HCT116 (cell line): ENCODE measurements at regions not wholly inside any gene's neighbourhood (a gene's known extent, or its start where the extent isn't known, plus 50 kb on each side); places are given as distances from the start of the nearest gene placed in this dataset.

ENCODE experiments used
- ATAC-seq: fragments of 200-7000 bp; cut with Tn5 transposase; 2 replicates; pipeline ENCODE4 v1.9.1; 2020; ENCODE audit warnings: mild to moderate bottlenecking, moderate library complexity
- BruUV-seq: library from RNA; stranded (reverse); fragments of 400-500 nt; replicated peaks from 2 replicates; lab custom pipeline; 2021; lab: Mats Ljungman, UMichigan
- CTCF ChIA-PET: fragments of 300-600 bp; sonication (Branson Sonifier 250); formaldehyde crosslinking; loops from one replicate; lab custom pipeline; 2021; ENCODE audit warnings: antibody characterized with exemption; lab: Charles Lee
- POLR2A ChIA-PET: fragments of 300-600, 350-600 bp; sonication (Branson Sonifier 250); formaldehyde crosslinking; loops from one replicate; lab custom pipeline; 2021; ENCODE audit warnings: antibody characterized with exemption; lab: Charles Lee
- RAD21 ChIA-PET, 2 experiments: fragments of 300-600 bp; sonication (Branson Sonifier 250); formaldehyde crosslinking; loops; one replicate each; lab custom pipeline; 2023; ENCODE audit warnings: low total read pairs in 2 of 2; ENCODE audit not compliant: uncharacterized antibody in 2 of 2, unreplicated experiment in 2 of 2, low non-redundant PET in 1 of 2; lab: Charles Lee
- DNase-seq: peaks from one replicate; pipeline ENCODE4 v3.0.0-alpha.2; 2010; ENCODE audit warnings: low read depth, low spot score
- H2AFZ ChIP-seq: fragments of 200-600 bp; shearing (Covaris generic), sonication (generic); 2 replicates; pipeline ENCODE4 v1.6.1; 2017; ENCODE audit warnings: low read depth, mixed run types, mixed read lengths, antibody characterized with exemption, low read length; ENCODE audit not compliant: poor library complexity, severe bottlenecking
- H3K27ac ChIP-seq: 2 replicates; pipeline ENCODE4 v1.5.1; 2012; ENCODE audit warnings: low read depth, low read length
- H3K27me3 ChIP-seq: fragments of 200-600 bp; sonication (generic); 2 replicates; pipeline ENCODE4 v1.6.1; 2016; ENCODE audit warnings: mixed run types, low read length, mixed read lengths; ENCODE audit not compliant: insufficient read depth
- H3K36me3 ChIP-seq, 2 experiments: fragments of 200-500 bp in 1 of 2; fragments of 200-600 bp in 1 of 2; sonication (Bioruptor generic) in 1 of 2; sonication (generic) in 1 of 2; 2 replicates each; pipeline versions ENCODE4 v1.5.1 to v1.6.1; 2014 to 2016; ENCODE audit warnings: low read length in 2 of 2, inconsistent platforms in 1 of 2, mixed read lengths in 1 of 2, mixed run types in 1 of 2; ENCODE audit not compliant: insufficient read depth in 2 of 2, control insufficient read depth in 1 of 2
- H3K4me1 ChIP-seq, 2 experiments: fragments of 200-600 bp in 1 of 2; sonication (generic) in 1 of 2; 2 replicates each; pipeline versions ENCODE4 v1.5.1 to v1.6.1; 2012 to 2017; ENCODE audit warnings: low read length in 2 of 2, inconsistent platforms in 1 of 2, mild to moderate bottlenecking in 1 of 2, mixed read lengths in 1 of 2, mixed run types in 1 of 2, moderate library complexity in 1 of 2; ENCODE audit not compliant: insufficient read depth in 2 of 2, control insufficient read depth in 1 of 2
- H3K4me2 ChIP-seq: fragments of 200-600 bp; sonication (generic); 2 replicates; pipeline ENCODE4 v1.6.1; 2017; ENCODE audit warnings: mixed run types, low read length, mixed read lengths
- H3K4me3 ChIP-seq, 2 experiments: fragments of 200-600 bp in 1 of 2; sonication (generic) in 1 of 2; replicated peaks in 1 of 2; 2 replicates each; pipeline ENCODE4 v1.5.1; 2011 to 2016; ENCODE audit warnings: low read length in 2 of 2, control low read depth in 1 of 2, low read depth in 1 of 2, mild to moderate bottlenecking in 1 of 2, mixed read lengths in 1 of 2, mixed run types in 1 of 2
- H3K79me2 ChIP-seq: fragments of 200-600 bp; sonication (generic); 2 replicates; pipeline ENCODE4 v1.6.1; 2017; ENCODE audit warnings: mild to moderate bottlenecking, mixed run types, low read length, moderate library complexity, mixed read lengths; ENCODE audit not compliant: insufficient read depth
- H3K9ac ChIP-seq: fragments of 200-600 bp; sonication (generic); 2 replicates; pipeline ENCODE4 v1.6.1; 2016; ENCODE audit warnings: low read length, mixed read lengths
- H3K9me2 ChIP-seq: fragments of 200-600 bp; sonication (generic), shearing (Covaris generic); 2 replicates; pipeline ENCODE4 v1.6.1; 2017; ENCODE audit warnings: mixed run types, mild to moderate bottlenecking, moderate library complexity; ENCODE audit not compliant: insufficient read depth
- H3K9me3 ChIP-seq, 2 experiments: fragments of 200-500 bp in 1 of 2; fragments of 200-600 bp in 1 of 2; sonication (Bioruptor generic) in 1 of 2; sonication (generic) in 1 of 2; 2 replicates each; pipeline ENCODE4 v1.6.1; 2014 to 2017; ENCODE audit warnings: low read length in 2 of 2, mixed read lengths in 2 of 2, inconsistent platforms in 1 of 2, low read depth in 1 of 2, mild to moderate bottlenecking in 1 of 2, mixed run types in 1 of 2, moderate library complexity in 1 of 2; ENCODE audit not compliant: control insufficient read depth in 1 of 2, insufficient read depth in 1 of 2
- H4K20me1 ChIP-seq: fragments of 200-600 bp; sonication (generic), shearing (Covaris generic); 2 replicates; pipeline ENCODE4 v1.6.1; 2017; ENCODE audit warnings: mixed run types, mild to moderate bottlenecking, moderate library complexity; ENCODE audit not compliant: insufficient read depth
- CBX3 ChIP-seq: IDR thresholded peaks from 2 replicates; pipeline ENCODE4 v1.6.1; 2012; ENCODE audit warnings: low read depth
- CEBPB ChIP-seq: IDR thresholded peaks from 2 replicates; pipeline ENCODE4 v1.6.1; 2012; ENCODE audit warnings: low read depth
- FOSL1 ChIP-seq: IDR thresholded peaks from 2 replicates; pipeline ENCODE4 v1.6.1; 2012; ENCODE audit warnings: low read depth
- RAD21 ChIP-seq: IDR thresholded peaks from 2 replicates; pipeline ENCODE4 v1.6.1; 2012; ENCODE audit warnings: low read depth, mild to moderate bottlenecking
- SP1 ChIP-seq: IDR thresholded peaks from 2 replicates; pipeline ENCODE4 v1.6.1; 2012; ENCODE audit warnings: low read depth
- SRF ChIP-seq: IDR thresholded peaks from 2 replicates; pipeline ENCODE4 v1.6.1; 2012; ENCODE audit warnings: low read depth
- TCF7L2 ChIP-seq: IDR thresholded peaks from 2 replicates; pipeline ENCODE4 v1.7.0; 2011; ENCODE audit warnings: borderline replicate concordance, inconsistent platforms; ENCODE audit not compliant: insufficient read depth, insufficient read length; ENCODE audit errors: extremely low read depth
- YY1 ChIP-seq: IDR thresholded peaks from 2 replicates; pipeline ENCODE4 v1.6.1; 2011; ENCODE audit warnings: low read length, low read depth, moderate library complexity, mild to moderate bottlenecking; ENCODE audit not compliant: insufficient replicate concordance; ENCODE audit errors: extremely low read depth
- ZFX ChIP-seq: fragments of 450-650 bp; IDR thresholded peaks from 2 replicates; pipeline ENCODE4 v1.6.1; 2017
- ZNF274 ChIP-seq: fragments of 200-500 bp; sonication (Bioruptor generic); IDR thresholded peaks from 2 replicates; pipeline ENCODE4 v1.6.1; 2014; ENCODE audit warnings: mild to moderate bottlenecking, low read depth, low read length, inconsistent platforms
- intact Hi-C: fragments of 100-400 bp; cut with micrococcal nuclease; formaldehyde crosslinking; loops from 2 replicates; pipeline ENCODE4 v1.10.0; 2022
- TF ChIP-seq, protein P1 (sequence below): IDR thresholded peaks from 2 replicates; pipeline ENCODE4 v1.6.1; 2012; ENCODE audit warnings: low read depth
- TF ChIP-seq, protein P2 (sequence below): IDR thresholded peaks from 2 replicates; pipeline ENCODE4 v1.6.1; 2012
- TF ChIP-seq, protein P3 (sequence below): IDR thresholded peaks from 2 replicates; pipeline ENCODE4 v1.6.1; 2012
- TF ChIP-seq, protein P4 (sequence below): IDR thresholded peaks from 2 replicates; pipeline ENCODE4 v1.6.1; 2011; ENCODE audit warnings: mild to moderate bottlenecking, low read length, moderate library complexity; ENCODE audit not compliant: insufficient replicate concordance; ENCODE audit errors: extremely low read depth

DNA sequence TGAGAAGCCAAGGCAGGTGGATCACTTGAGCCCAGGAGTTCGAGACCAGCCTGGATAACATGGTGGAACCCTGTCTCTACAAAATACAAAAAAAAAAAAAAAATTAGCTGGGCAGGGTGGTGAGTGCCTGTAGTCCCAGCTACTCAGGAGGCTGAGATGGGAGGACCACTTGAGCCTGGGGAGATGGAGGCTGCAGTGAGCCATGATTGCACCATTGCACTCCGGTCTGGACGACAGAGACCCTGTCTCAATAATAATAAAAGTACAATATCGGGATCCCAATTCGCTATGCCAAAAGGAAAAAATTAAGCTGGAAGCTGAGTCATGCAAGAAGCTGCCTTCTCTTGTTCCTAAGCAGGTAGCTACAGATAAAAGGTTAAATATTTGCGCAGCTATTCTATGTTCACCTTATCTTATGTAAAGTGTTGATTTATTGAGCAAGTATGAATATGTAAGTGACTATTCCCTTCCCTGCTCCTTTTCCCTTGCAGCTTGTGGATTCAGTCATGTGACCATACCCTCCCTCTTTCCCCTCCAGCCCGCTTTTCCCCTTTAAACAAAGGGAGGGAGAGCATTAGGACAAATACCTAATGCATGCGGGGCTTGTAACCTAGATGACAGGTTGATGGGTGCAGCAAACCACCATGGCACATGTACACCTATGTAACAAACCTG, 112.0 kb downstream of the LITAF start:
- POLR2A ChIA-PET = no interaction called here
- no peaks in the 10 kb centered on the region for H4K20me1 ChIP-seq
- no peaks in the 10 kb centered on the region for H3K36me3 ChIP-seq
- H3K27ac ChIP-seq = no peak overlapping the region
- BruUV-seq = no TSS peak
- RAD21 ChIA-PET = no interaction called here
- DNase-seq (no peak), ATAC-seq (no peak)
- intact Hi-C loops = no loop called here
- no peaks in the 10 kb centered on the region for H3K9me3 ChIP-seq
- no peak overlapping the region for H3K4me3 ChIP-seq
- no peaks in the 10 kb centered on the region for H3K79me2 ChIP-seq
- H3K4me2 ChIP-seq = no peak overlapping the region
- no peaks in the 10 kb centered on the region for H3K4me1 ChIP-seq
- CTCF ChIA-PET = no interaction called here
- H3K9ac ChIP-seq = no peak overlapping the region
- no peak overlapping the region for H2AFZ ChIP-seq
- no peaks in the 10 kb centered on the region for H3K27me3 ChIP-seq
- no peak for TF ChIP-seq ZFX
- TF ChIP-seq SRF = no peak
- no peak for TF ChIP-seq CEBPB
- TF ChIP-seq SP1 = no peak
- TF ChIP-seq TCF7L2 = no peak
- TF ChIP-seq YY1 = no peak
- no peak for TF ChIP-seq RAD21
- TF ChIP-seq, protein P1, sequence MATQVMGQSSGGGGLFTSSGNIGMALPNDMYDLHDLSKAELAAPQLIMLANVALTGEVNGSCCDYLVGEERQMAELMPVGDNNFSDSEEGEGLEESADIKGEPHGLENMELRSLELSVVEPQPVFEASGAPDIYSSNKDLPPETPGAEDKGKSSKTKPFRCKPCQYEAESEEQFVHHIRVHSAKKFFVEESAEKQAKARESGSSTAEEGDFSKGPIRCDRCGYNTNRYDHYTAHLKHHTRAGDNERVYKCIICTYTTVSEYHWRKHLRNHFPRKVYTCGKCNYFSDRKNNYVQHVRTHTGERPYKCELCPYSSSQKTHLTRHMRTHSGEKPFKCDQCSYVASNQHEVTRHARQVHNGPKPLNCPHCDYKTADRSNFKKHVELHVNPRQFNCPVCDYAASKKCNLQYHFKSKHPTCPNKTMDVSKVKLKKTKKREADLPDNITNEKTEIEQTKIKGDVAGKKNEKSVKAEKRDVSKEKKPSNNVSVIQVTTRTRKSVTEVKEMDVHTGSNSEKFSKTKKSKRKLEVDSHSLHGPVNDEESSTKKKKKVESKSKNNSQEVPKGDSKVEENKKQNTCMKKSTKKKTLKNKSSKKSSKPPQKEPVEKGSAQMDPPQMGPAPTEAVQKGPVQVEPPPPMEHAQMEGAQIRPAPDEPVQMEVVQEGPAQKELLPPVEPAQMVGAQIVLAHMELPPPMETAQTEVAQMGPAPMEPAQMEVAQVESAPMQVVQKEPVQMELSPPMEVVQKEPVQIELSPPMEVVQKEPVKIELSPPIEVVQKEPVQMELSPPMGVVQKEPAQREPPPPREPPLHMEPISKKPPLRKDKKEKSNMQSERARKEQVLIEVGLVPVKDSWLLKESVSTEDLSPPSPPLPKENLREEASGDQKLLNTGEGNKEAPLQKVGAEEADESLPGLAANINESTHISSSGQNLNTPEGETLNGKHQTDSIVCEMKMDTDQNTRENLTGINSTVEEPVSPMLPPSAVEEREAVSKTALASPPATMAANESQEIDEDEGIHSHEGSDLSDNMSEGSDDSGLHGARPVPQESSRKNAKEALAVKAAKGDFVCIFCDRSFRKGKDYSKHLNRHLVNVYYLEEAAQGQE = no peak
- TF ChIP-seq, protein P2, sequence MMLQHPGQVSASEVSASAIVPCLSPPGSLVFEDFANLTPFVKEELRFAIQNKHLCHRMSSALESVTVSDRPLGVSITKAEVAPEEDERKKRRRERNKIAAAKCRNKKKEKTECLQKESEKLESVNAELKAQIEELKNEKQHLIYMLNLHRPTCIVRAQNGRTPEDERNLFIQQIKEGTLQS = no peak
- TF ChIP-seq, protein P3, sequence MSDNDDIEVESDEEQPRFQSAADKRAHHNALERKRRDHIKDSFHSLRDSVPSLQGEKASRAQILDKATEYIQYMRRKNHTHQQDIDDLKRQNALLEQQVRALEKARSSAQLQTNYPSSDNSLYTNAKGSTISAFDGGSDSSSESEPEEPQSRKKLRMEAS = no peak
- TF ChIP-seq, protein P4, sequence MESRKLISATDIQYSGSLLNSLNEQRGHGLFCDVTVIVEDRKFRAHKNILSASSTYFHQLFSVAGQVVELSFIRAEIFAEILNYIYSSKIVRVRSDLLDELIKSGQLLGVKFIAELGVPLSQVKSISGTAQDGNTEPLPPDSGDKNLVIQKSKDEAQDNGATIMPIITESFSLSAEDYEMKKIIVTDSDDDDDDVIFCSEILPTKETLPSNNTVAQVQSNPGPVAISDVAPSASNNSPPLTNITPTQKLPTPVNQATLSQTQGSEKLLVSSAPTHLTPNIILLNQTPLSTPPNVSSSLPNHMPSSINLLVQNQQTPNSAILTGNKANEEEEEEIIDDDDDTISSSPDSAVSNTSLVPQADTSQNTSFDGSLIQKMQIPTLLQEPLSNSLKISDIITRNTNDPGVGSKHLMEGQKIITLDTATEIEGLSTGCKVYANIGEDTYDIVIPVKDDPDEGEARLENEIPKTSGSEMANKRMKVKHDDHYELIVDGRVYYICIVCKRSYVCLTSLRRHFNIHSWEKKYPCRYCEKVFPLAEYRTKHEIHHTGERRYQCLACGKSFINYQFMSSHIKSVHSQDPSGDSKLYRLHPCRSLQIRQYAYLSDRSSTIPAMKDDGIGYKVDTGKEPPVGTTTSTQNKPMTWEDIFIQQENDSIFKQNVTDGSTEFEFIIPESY = no peak
- no peak for TF ChIP-seq CBX3
- no peak for TF ChIP-seq ZNF274
- TF ChIP-seq FOSL1 = no peak
- H3K9me2 ChIP-seq = no peaks in the 10 kb centered on the region
